ENCODE measurements at regions not wholly inside any gene's neighbourhood (a gene's known extent, or its start where the extent isn't known, plus 50 kb on each side); places are given as distances from the start of the nearest gene placed in this dataset.
"Not testable (repeated sequence)": the region's sequence is repeated elsewhere in the genome, so short reads cannot be mapped to it uniquely, and the experiment has no call there.

DNA sequence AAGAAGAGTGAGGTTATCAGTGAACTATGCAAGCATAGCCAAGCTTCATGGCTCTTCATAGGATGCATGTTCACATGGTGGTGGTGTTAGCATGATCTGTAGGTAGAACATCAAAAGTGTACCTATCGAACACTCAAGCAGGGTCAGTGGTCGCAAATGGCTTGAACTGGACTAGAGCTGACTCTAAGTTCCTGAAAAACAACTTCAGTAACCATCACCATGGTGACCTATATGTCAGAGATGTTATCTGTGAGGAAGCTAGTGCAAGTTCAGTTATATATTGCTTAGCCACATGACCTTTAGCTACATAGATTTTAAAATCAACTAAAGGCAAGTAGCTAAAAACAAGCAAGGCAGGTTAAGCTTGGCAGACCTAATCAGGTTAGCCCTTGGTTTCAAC is 163.1 kb upstream of the AGR3 start:
- no peak for DNase-seq (ENCODE audit: low read depth in 2 of 2, low spot score in 1 of 2)

DNA sequence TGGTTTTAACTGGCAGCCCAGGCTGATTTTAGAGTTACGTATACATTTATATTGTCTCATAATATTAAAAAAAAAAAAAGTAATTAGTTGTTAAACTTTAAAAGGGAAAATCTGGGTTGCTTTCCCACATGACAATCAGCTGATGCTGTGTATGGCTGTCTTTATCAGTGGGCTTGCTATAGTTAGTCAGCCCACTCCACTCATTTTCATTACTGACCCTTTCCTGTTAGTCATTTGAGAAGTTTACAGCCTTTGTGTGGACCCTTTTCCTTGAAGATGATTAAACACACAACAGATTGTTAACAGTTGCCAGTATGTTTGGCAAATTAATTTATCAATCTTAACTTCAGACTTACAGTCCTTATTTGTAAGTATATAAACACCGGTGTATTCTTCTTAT is 164.5 kb upstream of the AGR3 start:
- DNase-seq (ENCODE audit: low read depth in 2 of 2, low spot score in 1 of 2), result no peak

- no peak for DNase-seq (ENCODE audit: low read depth in 2 of 2, low spot score in 1 of 2)
Observed at GRCh38 chr7:17046666-17047065, 164.9 kb upstream of the AGR3 start.

DNA sequence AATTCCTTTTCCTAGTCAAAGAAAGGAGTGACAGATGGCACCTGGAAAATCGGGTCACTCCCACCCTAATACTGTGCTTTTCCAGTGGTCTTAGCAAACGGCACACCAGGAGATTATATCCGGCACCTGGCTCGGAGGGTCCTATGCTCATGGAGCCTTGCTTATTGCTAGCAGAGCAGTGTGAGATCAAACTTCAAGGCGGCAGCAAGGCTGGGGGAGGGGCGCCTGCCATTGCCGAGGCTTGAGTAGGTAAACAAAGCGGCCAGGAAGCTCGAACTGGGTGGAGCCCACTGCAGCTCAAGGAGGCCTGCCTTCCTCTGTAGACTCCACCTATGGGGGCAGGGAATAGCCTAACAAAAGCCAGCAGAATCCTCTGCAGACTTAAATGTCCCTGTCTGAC is 171.4 kb upstream of the AGR3 start:
- DNase-seq (ENCODE audit: low read depth in 2 of 2, low spot score in 1 of 2), result not testable (repeated sequence)

- no peak for DNase-seq (ENCODE audit: low read depth in 2 of 2, low spot score in 1 of 2)
Observed at GRCh38 chr7:17054206-17054605, 172.4 kb upstream of the AGR3 start.

DNA sequence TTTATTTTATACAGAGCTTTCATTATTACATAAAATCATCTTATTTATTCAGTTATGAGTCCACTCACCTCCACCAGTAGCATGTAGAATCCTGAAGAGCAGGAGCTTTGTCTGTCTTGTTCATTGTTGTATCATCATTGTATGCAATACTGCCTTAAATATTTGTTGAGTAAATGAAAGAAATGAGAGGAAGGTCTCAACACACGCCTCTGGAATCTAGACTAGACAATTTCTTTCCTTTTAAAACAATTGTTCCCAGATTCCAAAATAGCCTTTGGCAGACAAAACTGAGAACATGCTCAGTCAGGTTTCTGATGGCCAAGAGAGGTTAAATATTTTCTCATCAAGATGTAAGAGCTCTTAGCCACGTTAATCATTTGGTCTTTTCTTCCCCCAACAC is 173.1 kb upstream of the AGR3 start:
- no peak for DNase-seq (ENCODE audit: low read depth in 2 of 2, low spot score in 1 of 2)

- no peak for DNase-seq (ENCODE audit: low read depth in 2 of 2, low spot score in 1 of 2)
Observed at GRCh38 chr7:17055596-17055995, 173.8 kb upstream of the AGR3 start.

GRCh38 chr7:17056491-17057142 is 174.8 kb upstream of the AGR3 start:
- DNase-seq (ENCODE audit: low read depth in 2 of 2, low spot score in 1 of 2), result no peak

DNA sequence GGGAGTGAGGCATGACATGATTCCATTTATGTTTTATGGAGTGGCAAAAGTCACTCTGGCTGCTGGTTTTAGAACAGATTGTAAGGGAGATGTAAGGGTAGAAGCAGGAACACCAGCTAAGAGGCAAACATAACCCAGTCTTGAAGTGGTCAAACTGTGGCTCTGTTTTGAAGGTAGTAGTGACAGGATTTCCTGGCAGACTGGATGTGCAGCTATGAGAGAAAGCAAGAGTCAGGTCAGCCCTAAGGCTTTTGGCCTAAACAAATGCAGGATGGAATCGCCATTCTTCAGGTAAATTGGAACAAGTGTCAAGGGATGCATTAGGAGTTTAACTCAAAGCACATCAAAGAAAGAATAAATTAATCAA is 175.3 kb upstream of the AGR3 start:
- DNase-seq (ENCODE audit: low read depth in 2 of 2, low spot score in 1 of 2), result no peak

- DNase-seq (ENCODE audit: low read depth in 2 of 2, low spot score in 1 of 2), result no peak
Observed at GRCh38 chr7:17058568-17058967, 176.8 kb upstream of the AGR3 start.

- DNase-seq (ENCODE audit: low read depth in 2 of 2, low spot score in 1 of 2), result no peak
Observed at GRCh38 chr7:17060051-17060450, 178.3 kb upstream of the AGR3 start.

- DNase-seq (ENCODE audit: low read depth in 2 of 2, low spot score in 1 of 2), result no peak
Observed at GRCh38 chr7:17061443-17061842, 179.7 kb upstream of the AGR3 start.

DNA sequence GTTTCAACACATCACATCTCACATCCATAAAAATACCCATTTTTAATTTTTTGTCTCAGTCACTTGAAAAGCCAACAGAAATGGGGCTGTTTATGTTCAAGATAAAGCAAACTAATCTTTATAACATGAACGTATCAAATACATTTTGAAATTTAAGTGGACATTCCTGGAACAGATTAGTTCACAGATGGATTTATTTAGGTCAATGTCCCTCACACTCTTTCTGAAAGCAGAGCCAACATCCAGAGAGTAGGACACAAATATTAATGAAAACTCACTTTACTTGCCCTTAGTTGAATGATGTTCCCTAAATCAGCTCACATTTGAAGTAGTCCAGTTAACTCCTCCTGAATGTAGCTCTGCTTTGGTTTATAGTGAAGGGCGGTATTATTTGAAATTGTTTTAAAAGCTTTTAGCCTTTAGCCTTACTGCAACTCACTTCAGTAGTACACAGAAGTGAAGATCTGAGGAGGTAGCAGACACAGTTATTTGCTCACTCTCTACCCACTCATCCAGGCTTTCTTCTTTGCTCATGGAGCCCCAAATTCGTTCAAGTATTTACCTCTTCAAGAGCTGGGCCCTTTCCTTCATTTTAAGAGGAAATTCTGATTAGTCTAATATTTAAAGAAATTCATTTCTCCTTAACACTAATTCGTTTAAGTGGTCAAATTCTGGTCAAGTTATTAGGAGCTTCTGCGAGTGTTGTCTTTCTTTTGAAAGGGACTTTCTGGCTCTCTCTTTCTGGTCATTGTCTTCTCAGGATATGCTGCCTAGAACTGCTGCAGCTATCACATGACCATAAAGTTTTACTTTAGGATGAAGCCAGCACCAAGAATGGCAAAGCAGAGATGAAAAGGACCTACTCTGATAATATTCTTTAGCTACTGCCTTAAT is 180.6 kb upstream of the AGR3 start:
- DNase-seq (ENCODE audit: low read depth in 2 of 2, low spot score in 1 of 2), result no peak

GRCh38 chr7:17063045-17063383 is 181.2 kb upstream of the AGR3 start:
- DNase-seq (ENCODE audit: low read depth in 2 of 2, low spot score in 1 of 2), result no peak

GRCh38 chr7:17067691-17068090 is 185.9 kb upstream of the AGR3 start:
- DNase-seq (ENCODE audit: low read depth in 2 of 2, low spot score in 1 of 2), result no peak

GRCh38 chr7:17069146-17069545 is 187.4 kb upstream of the AGR3 start:
- DNase-seq (ENCODE audit: low read depth in 2 of 2, low spot score in 1 of 2), result no peak

GRCh38 chr7:17070231-17070708 is 188.5 kb upstream of the AGR3 start:
- DNase-seq (ENCODE audit: low read depth in 2 of 2, low spot score in 1 of 2), result no peak

DNA sequence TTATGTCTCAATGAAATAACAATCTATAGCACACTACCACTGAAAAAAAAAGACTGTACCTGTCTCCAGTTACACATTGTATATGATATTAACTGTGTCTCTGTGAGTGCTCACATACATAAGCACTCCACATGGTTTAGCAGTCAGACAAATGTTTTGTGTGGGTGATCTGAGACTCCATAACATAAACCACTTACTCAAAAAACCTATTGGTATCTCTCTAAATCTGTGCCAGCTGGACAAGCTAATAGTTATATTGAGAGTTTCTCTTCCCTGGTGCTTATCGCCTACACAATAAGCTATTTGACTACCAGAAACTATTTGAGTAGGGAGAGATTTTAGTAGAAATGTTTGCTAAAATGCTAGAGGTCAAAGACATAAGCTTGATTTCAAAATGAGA is 190.1 kb upstream of the AGR3 start:
- no peak for DNase-seq (ENCODE audit: low read depth in 2 of 2, low spot score in 1 of 2)

DNA sequence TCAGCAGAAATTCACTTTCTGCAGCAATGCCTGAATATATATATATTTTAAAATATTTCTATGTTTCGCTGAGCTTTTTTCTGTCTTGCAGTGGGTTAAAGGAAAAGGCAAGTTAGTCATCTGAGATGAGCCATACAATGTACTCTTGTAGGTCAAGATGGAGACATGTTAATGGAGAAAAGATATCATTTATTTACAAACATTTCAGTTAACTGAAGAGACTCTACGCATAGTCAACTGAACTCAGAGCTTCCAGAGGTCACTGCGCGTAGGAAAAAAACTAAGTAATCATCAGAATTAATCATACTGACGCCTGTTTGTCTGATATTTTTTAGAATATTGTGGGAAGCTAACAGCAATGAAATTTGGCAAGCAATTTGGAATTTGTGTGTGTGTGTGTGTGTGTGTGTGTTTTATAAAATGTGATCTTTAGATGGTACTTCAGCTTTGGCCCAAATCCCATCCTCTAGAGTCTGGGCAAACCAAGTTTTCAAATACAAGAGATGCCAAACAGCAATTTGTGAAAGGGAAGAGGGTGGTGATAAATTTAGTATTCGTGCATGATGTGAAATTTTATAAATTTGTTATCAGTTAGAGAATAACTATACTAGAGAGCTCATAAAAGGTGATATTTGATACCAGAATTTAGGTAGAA is 193.9 kb upstream of the AGR3 start:
- no peak for DNase-seq (ENCODE audit: low read depth in 2 of 2, low spot score in 1 of 2)

DNA sequence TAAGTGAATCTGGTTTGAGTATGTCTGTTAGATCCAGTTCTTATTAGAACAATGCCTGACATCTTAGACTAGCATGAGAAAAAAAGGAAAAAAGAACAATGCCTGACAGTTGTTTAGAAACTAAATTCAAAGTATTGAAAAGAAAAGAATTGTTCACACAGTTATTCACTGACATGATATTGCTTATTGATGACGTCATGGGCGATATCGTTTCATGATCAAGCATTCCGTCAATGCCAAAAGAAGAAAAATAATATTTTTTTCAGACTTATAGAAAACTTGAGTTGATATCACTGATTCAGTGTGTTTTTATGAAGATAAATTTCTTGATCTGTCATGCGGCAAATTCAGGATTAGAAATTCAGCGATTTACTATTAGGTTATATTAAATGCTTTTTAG is 196.5 kb upstream of the AGR3 start:
- DNase-seq (ENCODE audit: low read depth in 2 of 2, low spot score in 1 of 2), result no peak

GRCh38 chr7:17083392-17084165 is 201.8 kb upstream of the AGR3 start:
- no peak for DNase-seq (ENCODE audit: low read depth in 2 of 2, low spot score in 1 of 2)

- DNase-seq (ENCODE audit: low read depth in 2 of 2, low spot score in 1 of 2), result no peak
Observed at GRCh38 chr7:17084166-17084475, 202.3 kb upstream of the AGR3 start.

Data from stimulated activated CD8-positive, alpha-beta memory T cell treated with anti-CD3 and anti-CD28 coated beads, Interleukin-4, amount 100 ng/mL, for 1 hour (primary cell).